ENCODE measurements at regions not wholly inside any gene's neighbourhood (a gene's known extent, or its start where the extent isn't known, plus 50 kb on each side); places are given as distances from the start of the nearest gene placed in this dataset.

GRCh38 chr10:57905010-57905409 lies 362.7 kb downstream of the IPMK start (continued):
- TF ChIP-seq PRDM15 (CRISPR knock-in tag; IDR thresholded peaks at IDR 0.05), result no peak
- no peak for TF ChIP-seq ZSCAN29 (CRISPR knock-in tag; conservative IDR thresholded peaks at IDR 0.05)

- Histone ChIP-seq H3K27me3 (ENCODE audit: control insufficient read depth in 1 of 2, insufficient read depth in 2 of 2, low read length in 2 of 2) (no peaks in the 10 kb centered on the region), H3K4me2 (ENCODE audit: low read depth, low read length) (no peak overlapping the region), H3K4me3 (replicated peaks in 1 of 3; ENCODE audit: insufficient read depth in 1 of 3, low read depth in 2 of 3, low read length in 3 of 3) (no peak overlapping the region), H3K9ac (ENCODE audit: insufficient read depth, low read depth, low read length) (no peak overlapping the region), H4K20me1 (ENCODE audit: insufficient read depth, low read length) (no peaks in the 10 kb centered on the region), H3K9me3 (ENCODE audit: low read length) (no peaks in the 10 kb centered on the region), H2AFZ (ENCODE audit: low read length) (no peak overlapping the region), H3K36me3 (replicated peaks in 1 of 2; ENCODE audit: control insufficient read depth in 1 of 2, insufficient read depth in 2 of 2, low read length in 2 of 2) (no peaks in the 10 kb centered on the region), H3K4me1 (ENCODE audit: insufficient read depth, low read length) (no peaks in the 10 kb centered on the region), H3K79me2 (ENCODE audit: insufficient read depth, low read length) (no peaks in the 10 kb centered on the region), H3K27ac (ENCODE audit: extremely low read length, insufficient read depth, low read length) (no peak overlapping the region)
- in situ Hi-C loops (cut with HindIII; ENCODE audit: extremely low pct_ligation_motif_present, low pct_unique_long_range_greater_than_20kb) (no loop called here), intact Hi-C loops (cut with micrococcal nuclease; ENCODE audit: unreplicated experiment) (no loop called here)
- ChIA-PET POLR2A (no interaction called here), CTCF (ENCODE audit: low intra/inter-chr PET ratio, low total read pairs) (no interaction called here)
- DNase-seq (ENCODE audit: low spot score) (no peak), ATAC-seq (no peak), FAIRE-seq (no peak)
- no TSS peak for BruUV-seq (replicated peaks)
- 28% methylated on average over 4 of the region's 4 CpGs for WGBS (ENCODE audit: low lambda C conversion rate)
- TF ChIP-seq ZNF556 (CRISPR knock-in tag; IDR thresholded peaks at IDR 0.05; ENCODE audit: borderline replicate concordance), result no peak
- TF ChIP-seq GTF3A (CRISPR knock-in tag; conservative IDR thresholded peaks at IDR 0.05), result no peak
- no peak for TF ChIP-seq ZNF784 (CRISPR knock-in tag; IDR thresholded peaks at IDR 0.05; ENCODE audit: borderline replicate concordance)
- no peak for TF ChIP-seq ZNF619 (CRISPR knock-in tag; IDR thresholded peaks at IDR 0.05)
- no peak for TF ChIP-seq SYNCRIP (IDR thresholded peaks at IDR 0.05; ENCODE audit: insufficient read depth, low read depth, low read length)
- no peak for TF ChIP-seq ZBTB46 (CRISPR knock-in tag; IDR thresholded peaks at IDR 0.05; ENCODE audit: borderline replicate concordance)
- no peak for TF ChIP-seq ZNF329 (CRISPR knock-in tag; IDR thresholded peaks at IDR 0.05; ENCODE audit: low read depth)
- no peak for TF ChIP-seq ZFP90 (CRISPR knock-in tag; IDR thresholded peaks at IDR 0.05; ENCODE audit: borderline replicate concordance)
- no peak for TF ChIP-seq ZBTB4 (CRISPR knock-in tag; IDR thresholded peaks at IDR 0.05; ENCODE audit: borderline replicate concordance)
- no peak for TF ChIP-seq PBX2 (CRISPR knock-in tag; IDR thresholded peaks at IDR 0.05)
Measured at GRCh38 chr10:57898231-57898630, 369.5 kb downstream of the IPMK start.

All from HepG2 (cell line).